ENCODE measurements at regions not wholly inside any gene's neighbourhood (a gene's known extent, or its start where the extent isn't known, plus 50 kb on each side); places are given as distances from the start of the nearest gene placed in this dataset.
"Not testable (repeated sequence)": the region's sequence is repeated elsewhere in the genome, so short reads cannot be mapped to it uniquely, and the experiment has no call there.

DNA sequence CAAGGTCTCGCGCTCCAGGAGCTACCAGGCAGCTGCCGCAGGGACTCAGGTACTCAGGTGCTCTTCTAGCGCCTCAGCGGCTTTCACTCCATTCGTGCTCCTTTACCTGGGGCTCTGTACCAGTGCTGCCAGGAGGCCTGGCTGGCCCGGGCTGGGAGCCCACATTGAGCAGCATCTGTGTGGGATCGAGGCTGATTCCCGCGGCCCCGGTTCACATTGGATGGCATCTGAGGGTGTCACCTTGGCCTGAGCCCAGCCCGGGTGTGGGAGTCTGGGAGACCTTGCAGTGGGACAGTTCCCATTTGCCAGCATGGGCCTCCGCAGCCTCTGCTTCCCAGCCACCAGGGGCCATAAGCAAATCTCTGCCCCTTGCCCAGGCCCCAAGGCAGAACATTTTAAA, 96.9 kb downstream of the NPIPB11 start:
- DNase-seq: not testable (repeated sequence)

DNA sequence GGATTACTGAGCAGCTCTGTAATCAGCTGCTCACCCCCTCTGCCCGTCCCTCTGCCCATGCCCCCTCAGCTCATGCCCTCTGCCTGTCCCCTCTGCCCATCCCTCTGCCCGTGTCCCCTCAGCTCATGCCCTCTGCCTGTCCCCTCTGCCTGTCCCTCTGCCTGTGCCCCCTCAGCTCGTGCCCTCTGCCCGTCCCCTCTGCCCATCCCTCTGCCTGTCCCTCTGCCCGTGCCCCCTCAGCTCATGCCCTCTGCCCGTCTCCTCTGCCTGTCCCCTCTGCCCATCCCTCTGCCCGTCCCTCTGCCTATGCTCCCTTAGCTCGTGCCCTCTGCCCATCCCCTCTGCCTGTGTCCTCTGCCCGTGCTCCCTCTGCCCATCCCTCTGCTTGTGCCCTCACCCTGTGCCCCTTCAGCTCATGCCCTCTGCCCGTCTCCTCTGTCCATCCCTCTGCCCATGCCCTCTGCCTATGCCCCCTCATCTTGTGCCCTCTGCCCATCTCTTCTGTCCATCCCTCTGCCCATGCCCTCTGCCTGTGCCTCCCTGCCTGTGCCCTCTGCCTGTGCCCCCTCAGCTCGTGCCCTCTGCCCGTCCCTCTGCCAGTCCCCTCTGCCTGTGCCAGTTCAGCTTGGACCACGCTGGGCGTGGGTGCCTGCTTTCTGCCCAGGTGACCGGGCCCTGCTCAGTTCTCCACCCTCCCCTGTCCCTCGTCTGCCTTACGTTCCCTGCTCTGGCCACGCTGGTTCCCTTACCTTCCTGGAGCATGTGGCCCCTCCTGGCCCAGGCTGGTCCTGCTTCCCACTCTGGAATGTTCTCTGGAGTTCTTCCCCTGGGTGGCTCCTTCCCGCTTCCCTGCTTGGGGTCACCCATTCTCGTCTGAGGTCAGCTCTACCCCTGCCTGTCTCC, 97.6 kb downstream of the NPIPB11 start:
- DNase-seq: no peak

DNA sequence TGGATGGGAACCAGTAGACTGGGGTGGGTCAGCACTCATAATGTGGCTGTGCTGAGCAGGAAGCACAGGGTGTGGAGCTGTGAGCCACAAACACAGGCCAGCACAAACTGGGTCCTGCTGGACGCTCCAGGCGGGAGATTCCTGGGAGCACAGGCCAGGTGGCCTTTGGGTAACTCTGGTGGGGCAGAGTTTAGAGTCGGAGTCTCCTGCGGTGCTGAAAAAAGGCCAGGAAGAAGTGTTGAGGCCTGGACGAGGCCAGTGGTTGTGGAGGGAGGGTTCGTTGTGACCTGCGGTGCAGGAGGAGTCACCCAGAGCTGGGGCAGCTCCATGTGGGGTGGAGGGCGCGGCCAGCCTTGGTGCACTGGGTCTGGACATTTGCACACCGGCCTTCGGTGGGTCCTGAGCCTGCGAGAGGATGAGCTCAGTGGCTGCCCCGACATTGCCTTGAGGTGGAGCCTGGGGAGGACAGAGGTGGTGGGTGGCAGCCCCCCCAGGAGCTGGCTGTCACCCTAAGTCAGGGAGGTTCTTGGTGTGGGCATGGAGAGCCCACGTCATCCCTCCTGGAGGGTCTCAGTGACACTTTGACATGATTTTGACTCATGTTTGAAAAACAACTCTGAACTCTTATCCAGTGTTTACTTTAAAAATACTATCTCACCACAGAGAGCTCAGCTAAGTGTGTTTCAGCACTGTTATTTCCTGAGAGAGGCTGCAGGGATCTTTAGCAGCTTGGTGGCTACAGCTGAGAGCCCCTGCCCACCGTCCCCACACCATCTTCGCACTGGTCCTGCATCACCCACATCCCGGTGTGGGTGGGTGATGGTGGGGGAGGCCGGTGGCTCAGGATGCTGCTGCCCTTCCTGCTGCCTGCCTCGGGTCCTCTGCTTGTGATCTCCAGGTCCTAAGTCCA, 98.7 kb downstream of the NPIPB11 start:
- no peak for DNase-seq

DNA sequence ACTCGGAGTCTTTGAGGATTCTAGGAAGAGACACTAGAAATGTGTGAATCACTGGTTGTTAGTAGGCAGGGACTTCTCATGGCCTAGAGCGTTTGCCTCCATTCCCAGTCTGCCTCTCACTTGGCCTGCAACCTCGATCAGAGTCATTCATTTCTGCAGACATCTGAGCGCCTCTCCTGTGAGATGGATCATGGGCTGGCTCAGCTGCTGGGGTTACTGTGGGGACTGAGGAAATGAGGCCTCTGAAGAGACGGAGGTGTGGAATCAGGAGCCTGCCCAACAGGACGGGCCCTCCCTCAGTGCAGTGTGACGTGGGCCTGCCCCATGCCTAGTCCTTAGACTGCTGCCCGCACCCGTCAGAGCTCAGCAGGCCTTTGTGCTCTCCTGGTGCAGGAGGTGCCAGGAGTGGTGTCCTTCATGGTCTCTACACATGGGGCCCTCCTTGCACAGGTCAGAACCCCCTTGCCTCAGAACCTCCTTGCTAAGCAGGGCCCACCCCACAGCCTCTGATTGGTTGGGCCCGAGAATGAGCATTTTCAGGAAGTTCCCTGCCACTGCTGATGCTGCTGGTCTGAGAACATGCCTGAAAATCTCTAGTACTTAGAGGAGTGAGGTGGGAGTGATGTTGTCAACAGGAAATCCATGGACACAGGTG, 99.4 kb downstream of the NPIPB11 start:
- no peak for DNase-seq

DNA sequence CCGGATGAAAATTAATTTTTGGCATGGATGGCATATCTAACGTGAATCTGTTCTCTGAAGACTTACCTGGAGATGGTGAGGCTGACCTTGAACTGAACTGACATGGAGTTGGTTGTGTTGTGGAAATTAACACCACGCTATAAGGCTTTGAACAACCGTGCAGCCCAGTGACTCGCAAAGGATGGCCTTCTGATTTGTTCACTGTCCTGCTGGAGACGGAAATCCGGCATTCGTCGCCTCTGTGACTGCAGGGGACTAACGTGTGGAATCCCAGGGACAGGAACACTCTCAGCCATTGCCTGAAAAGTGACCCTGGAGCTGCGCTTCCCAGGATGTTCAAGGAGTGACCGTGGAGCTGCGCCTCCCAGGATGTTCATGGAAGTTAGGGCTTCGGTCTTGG, 100.3 kb downstream of the NPIPB11 start:
- no peak for DNase-seq

DNA sequence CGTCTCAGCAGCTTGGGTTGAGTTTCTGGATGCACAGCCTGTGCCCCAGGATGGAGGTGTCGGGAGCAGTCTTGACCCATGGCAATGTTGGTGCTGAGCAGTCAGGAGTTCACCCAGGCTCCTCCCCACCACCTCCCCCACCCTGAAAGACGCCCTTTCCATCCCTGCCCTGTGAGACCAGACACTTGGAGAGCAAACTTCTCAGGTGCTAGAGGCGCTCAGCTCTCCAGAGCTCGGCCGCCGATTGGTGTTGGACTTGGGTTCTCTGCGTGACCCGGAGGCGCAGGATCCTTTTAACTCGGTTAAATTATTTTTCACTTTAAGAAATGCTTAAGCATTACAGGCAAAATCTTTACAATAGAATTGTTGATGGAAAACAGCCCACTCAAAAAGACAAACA, 101.5 kb downstream of the NPIPB11 start:
- DNase-seq: not testable (repeated sequence)

DNA sequence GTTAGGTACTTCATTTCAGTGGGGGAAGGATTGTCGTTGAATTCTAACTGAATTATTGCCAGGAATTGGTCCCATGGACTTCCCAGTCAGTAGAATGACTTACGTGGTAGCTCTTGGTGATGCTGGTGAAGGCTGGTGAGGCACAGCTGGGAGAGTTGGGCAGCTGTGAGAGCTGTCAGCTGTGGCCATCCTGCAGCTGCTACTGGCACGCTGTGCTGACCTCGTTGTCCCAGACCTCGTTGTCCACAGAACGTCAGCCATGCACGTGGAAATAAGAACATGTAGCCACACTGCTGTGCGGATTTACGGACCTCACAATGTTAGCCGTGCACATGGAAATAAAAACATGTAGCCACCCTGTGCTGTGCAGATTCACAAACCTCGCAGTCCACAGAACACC, 102.3 kb downstream of the NPIPB11 start:
- DNase-seq: no peak

DNA sequence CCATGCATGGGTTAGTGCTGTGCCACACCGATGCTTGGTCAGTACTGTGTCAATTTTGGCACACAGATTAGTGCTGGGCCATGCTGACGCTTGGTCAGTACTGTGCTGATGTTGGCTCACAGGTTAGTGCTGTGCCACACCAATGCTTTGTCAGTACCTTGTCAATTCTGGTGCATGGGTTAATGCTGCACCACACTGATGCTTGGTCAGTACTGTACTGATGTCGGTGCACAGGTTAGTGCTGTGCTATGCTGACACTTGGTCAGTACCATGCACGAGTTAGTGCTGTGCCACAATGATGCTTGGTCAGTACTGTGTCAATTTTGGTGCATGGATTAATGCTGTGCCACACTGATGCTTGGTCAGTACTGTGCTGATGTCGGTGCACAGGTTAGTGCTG, 103.0 kb downstream of the NPIPB11 start:
- no peak for DNase-seq

DNA sequence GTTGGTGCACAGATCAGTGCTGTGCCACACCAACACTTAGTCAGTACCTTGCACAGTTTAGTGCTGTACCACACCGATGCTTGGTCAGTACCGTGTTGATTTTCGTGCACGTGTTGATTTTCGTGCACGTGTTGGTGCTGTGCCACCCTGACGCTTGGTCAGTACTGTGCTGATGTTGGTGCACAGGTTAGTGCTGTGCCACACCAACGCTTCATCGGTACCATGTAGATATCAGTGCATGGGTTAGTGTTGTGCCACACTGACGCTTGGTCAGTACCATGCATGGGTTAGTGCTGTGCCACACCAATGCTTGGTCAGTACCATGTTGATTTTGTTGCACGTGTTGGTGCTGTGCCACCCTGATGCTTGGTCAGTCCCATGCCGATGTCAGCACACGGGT, 103.5 kb downstream of the NPIPB11 start:
- no peak for DNase-seq

DNA sequence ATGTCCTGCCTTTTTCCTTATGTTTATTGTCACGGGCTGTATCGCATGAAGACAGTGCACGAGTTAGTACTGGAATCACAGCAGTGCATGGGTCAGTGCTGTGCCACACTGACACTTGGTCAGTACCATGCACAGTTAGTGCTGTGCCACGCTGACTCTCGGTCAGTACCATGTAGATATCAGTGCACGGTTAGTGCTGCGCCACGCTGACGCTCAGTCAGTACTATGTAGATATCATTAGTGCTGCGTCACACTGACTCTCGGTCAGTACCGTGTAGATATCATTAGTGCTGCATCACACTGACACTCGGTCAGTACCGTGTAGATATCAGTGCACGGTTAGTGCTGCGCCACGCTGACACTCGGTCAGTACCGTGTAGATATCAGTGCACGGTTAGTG, 104.1 kb downstream of the NPIPB11 start:
- not testable (repeated sequence) for DNase-seq

DNA sequence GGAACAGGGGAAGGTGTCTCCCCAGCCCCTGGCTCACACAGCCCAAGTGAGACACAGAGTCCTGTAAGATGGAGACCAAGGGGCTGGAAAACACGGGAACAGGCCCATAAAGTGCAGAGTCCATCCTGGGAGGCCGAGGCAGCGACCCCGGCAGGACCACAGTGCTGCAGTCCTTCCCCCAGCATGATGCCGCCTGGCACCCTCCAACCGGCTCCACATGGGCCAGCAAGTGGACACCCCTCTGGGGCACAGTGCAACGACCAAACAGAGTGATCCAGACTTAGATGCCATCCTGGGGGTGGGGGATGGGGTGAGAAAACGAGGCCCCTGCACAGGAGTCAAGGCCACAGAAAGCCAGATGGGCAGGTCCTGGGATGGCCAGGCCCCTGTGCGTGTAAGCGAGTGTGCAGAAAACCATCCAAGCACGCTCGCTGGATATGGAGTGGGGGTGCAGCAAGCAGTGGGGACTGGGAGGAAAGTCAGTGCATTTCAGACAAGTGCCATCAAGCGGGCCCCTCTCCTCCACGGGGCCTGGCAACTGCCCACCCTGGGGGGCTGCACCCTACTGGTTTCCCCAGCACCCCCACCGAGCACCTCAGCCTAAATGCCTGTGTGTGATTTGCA, 104.7 kb downstream of the NPIPB11 start:
- not testable (repeated sequence) for DNase-seq

DNA sequence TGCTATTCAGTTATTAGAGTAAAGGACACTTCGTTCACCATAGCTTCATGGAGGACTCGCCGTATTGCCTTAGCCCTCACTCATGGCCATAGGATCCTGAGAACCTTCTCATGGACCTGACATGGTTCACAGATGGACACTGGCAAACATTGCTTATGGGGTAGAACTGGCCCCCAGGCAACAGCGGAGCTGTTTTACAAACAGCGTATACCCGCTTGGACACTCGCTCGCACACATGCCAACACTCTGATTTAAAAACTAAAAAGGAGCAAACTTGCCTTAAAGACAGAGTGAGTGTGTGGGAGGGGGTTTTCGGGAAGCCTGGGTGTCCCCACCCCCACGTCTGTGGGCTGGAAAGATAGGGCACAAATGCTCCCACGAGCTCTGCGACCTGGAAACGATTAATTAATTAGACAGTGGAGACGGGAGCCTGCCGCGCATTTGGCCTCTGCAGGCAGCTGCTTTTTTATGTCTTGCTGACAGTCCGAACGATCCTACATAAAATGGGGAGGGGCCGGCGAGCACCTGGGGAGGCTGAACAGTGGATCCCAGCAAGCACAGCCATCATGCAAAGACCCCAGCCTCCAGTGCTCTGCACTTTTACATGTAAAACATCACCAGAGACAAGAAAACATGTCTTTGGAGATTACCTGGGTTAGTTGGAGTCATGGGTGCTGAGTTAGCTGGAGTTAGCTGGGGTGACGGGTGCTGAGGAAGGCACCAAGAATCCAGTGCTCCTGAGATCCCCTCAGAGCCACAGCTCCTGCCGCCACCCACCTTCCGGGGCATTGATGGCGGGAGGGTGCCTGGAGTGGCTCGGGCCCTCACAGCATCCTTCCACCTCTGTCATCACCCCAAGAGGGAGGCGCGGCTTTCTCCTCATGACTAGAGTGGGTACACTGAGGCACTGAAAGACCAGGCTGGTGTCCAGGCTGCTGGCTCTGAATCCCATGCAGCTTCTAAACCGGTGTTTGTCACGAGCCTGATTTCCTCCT, 105.7 kb downstream of the NPIPB11 start:
- DNase-seq: not testable (repeated sequence)

DNA sequence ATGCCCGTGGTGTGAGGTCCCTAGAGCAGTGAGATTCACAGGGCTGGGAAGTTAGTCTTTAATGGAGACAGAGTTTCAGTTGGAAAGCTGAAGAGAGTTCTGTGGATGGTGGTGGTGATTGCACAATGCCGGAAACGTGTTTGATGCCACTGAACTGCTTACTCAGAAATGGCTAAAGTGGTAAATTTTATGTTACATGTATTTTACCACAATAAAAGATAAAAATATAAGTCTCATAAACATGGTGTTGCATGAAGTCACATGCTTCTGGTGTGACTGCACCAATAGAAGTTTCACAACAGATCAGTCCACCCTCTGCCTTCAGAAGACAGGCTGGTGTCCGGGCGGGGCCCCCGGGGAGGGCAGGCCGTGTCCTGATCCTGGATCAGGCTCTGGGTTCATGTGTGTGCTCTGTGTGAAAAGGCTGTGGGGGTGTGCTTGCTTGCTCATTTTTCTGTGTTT, 106.5 kb downstream of the NPIPB11 start:
- not testable (repeated sequence) for DNase-seq

DNA sequence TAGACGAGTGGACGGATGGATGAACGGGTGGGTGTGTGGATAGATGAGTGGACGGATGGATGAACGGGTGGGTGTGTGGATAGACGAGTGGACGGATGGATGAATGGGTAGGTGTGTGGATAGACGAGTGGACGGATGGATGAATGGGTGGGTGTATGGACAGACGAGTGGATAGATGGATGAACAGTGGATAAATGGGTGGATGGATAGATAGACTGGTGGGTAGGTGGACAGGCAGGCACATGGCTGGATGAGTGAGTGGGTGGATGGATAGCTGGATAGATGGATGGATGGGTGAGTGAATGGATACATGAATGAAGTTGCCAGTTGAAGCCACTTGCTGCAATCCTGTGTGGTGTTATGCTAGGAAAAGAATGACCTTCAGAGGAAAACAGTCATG, 107.5 kb downstream of the NPIPB11 start:
- not testable (repeated sequence) for DNase-seq

DNA sequence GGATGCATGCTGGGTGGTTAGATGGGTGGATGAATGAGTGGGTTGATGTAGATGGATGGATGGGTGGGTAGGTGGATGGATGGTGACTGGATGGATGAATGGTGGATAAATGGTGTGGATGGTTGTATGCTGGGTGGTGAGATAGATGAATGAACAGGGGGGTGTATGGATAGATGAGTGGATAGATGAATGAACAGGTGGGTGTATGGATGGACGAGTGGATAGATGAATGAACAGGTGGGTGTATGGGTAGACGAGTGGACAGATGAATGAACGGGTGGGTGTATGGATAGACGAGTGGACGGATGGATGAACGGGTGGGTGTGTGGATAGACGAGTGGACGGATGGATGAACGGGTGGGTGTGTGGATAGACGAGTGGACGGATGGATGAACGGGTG, 108.2 kb downstream of the NPIPB11 start:
- not testable (repeated sequence) for DNase-seq

DNA sequence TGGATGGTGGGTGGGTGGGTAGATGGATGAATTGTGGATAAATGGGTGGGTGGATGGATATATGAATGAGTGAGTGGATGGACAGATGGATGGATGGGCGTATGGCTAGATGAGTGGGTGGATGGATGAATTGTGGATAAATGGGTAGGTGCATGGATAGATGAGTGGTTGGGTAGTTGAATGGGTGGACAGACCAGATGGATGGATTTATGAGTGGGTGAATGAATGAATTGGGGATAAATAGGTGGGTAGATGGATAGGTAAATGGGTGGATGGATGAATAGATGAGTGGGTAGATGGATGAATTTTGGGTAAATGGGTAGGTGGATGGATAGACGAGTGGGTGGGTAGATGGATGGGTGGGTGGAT, 108.7 kb downstream of the NPIPB11 start:
- DNase-seq: not testable (repeated sequence)

DNA sequence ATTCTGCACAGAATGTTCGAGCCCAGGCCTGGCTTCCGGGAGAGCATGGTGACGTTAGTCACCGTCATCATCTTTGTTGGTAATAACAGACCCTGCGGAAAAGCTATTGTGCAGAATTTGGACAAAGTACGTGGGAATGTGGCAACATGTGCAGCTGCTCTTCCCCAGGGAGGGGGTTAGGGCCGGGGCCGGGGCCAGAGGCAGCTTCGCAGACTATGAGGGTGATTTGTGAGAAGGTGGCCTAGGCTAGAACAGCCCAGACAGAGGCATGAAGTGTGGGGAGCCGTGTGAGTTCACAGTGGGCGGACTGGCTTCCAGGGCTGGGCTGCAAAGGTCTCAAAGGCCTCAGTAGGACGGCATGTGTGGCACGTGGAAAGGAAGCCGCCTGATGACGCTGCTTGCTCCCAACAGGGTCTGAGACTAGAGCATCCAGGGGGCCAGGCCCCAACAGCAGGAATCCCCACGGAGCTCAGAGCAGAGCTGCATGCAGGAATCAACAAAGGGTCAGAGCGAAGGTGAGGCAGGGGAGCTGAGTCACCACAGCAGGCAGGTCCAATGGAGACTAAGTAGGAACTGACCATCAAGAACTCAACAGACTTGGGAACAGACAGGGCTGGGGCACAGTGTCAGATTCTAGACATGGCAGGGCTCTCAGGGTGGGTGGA, 109.2 kb downstream of the NPIPB11 start:
- DNase-seq: not testable (repeated sequence)

DNA sequence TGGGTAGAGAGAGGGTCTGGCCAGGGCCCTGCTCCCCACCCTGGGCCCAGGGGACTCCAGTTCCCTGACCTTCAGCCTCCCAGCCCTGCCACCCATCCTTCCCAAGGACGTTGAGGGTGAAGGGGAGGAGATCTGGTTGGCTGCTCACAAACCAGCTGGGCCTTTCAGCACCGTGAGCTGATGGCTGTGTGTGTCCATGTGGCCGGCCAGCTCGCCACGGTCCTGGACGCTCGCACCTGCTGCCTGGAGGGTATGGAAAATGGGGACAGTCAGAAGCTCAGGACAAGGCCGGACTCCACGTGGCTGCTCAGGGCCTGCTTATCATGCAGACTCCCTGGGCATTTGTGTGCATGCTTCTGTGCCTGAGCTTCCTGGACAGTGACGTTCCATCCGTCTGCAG, 110.3 kb downstream of the NPIPB11 start:
- DNase-seq: not testable (repeated sequence)

DNA sequence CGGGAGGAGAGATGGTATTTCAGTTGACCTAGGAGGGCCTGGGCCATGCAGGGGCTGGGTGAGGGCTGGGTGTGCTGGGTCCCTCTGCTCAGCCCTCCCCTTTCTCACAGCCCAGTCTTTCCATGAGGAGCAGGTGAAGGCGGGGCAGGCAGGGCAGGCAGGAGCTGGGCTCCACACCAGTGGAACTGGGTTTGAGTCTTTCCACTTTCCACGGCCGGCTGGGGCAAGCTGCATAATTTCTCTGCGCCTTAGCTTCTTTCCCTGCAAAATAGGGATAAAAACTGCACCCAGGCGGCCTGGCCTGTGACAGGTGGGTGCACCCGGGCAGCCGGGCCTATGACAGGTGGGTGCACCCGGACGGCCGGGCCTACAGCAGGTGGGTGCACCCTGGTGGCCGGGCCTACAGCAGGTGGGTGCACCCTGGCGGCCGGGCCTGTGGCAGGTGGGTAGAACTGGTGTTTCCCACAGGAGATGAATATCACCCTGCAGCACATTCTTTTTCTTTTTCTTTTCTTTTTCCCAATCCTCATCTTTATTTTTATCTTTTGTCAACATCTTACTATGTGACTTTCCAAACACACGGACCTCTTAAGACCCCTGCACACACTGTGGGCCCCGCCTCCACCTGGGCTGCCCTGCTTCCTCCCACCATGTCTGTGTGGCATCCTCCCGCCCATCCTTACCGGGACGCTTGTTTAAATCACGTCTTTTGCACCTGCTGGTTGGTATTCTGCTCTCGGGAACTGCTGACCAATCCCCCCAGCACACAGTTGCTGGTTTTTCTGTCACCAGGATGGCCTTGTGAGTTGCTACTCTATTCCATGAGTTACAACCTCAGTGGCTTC, 111.3 kb downstream of the NPIPB11 start:
- not testable (repeated sequence) for DNase-seq
